Upper lobe of left lung (tissue), 4 donors: ENCODE measurements at regions not wholly inside any gene's neighbourhood (a gene's known extent, or its start where the extent isn't known, plus 50 kb on each side); places are given as distances from the start of the nearest gene placed in this dataset.

Experiments used
- EP300 ChIP-seq, 4 donors: sonication (generic); formaldehyde crosslinking; IDR thresholded peaks; one replicate each; pipeline ENCODE4 v1.5.1; 2017; ENCODE audit warnings: antibody characterized with exemption in 4 of 4, control low read depth in 2 of 4
- POLR2A ChIP-seq, 4 donors: fragments of 450-650 bp; IDR thresholded peaks; one replicate each; pipeline ENCODE4 v1.5.1; 2016 to 2017; ENCODE audit warnings: antibody characterized with exemption in 4 of 4, mild to moderate bottlenecking in 2 of 4
- POLR2AphosphoS5 ChIP-seq, 2 donors: sonication (generic); formaldehyde crosslinking; IDR thresholded peaks; one replicate each; pipeline ENCODE4 v1.5.1; 2017; ENCODE audit warnings: antibody characterized with exemption in 2 of 2
- TF ChIP-seq, protein P1 (sequence below), 6 experiments: fragments of 450-650 bp in 4 of 6; fragments of 200-600 bp in 2 of 6; sonication (generic) in 2 of 6; IDR thresholded peaks; one replicate each; pipeline ENCODE4 v1.5.1; 2016 to 2019; ENCODE audit warnings: antibody characterized with exemption in 6 of 6

DNA sequence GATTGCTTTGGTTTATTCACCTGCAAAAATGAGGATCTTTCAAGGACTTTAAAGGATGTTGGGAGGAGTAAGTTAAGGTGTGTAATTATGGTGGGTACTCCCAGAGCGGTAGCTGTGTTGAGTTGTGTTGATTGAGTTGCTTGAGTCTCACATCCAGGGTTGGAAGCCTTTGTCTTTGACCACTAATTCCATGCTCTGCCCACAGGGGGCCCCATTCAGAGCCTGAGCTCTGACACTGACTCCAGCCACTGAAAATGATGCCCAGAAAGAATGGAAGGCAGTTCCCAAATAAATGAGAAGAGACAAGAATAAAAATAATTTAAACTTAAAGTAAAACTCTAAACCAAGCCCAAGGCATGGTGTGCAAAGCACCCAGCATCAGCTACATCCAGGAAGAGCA is 237.4 kb upstream of the PWP1 start:
- TF ChIP-seq POLR2AphosphoS5 (IDR thresholded peaks at IDR 0.05) (no peak), POLR2A (IDR thresholded peaks at IDR 0.05) (no peak), EP300 (IDR thresholded peaks at IDR 0.05) (no peak)
- TF ChIP-seq, protein P1, sequence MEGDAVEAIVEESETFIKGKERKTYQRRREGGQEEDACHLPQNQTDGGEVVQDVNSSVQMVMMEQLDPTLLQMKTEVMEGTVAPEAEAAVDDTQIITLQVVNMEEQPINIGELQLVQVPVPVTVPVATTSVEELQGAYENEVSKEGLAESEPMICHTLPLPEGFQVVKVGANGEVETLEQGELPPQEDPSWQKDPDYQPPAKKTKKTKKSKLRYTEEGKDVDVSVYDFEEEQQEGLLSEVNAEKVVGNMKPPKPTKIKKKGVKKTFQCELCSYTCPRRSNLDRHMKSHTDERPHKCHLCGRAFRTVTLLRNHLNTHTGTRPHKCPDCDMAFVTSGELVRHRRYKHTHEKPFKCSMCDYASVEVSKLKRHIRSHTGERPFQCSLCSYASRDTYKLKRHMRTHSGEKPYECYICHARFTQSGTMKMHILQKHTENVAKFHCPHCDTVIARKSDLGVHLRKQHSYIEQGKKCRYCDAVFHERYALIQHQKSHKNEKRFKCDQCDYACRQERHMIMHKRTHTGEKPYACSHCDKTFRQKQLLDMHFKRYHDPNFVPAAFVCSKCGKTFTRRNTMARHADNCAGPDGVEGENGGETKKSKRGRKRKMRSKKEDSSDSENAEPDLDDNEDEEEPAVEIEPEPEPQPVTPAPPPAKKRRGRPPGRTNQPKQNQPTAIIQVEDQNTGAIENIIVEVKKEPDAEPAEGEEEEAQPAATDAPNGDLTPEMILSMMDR (IDR thresholded peaks at IDR 0.05), result peak in 1 of 6 experiments; percentile 27
